ENCODE measurements at regions not wholly inside any gene's neighbourhood (a gene's known extent, or its start where the extent isn't known, plus 50 kb on each side); places are given as distances from the start of the nearest gene placed in this dataset.

DNA sequence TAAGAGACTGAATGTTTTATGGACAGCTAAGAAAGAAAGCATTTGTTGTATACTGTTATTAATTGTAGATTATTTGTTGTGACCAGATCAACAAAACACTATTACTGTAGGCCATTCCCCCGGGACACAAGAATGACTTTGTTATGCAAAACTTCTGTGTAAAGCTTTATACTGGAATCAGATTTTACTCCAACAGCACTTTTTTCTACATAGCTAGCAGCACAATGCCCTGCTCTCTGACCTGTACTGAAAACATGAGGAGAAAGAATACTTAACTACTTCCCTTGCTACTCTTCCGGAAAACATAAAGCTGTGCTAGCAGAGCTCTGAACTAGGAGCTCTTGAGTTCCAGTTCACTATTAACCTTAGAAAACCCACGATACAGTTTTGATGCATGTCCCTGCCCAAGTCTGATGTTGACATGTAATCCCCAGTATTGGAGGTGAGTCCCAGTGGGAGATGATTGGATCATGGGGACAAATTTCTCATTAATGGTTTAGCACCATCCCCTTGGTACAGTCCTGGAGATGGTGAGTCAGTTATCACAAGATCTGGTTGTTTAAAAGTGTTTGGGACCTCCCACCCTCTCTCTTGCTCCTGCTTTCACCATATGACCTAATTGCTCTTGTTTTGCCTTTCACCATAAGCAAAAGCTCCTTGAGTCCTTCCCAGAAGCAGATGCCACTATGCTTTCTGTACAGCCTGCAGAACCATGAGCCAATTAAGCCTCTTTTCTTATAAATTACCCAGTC, 601.1 kb upstream of the PIK3C3 start:
- no peak for DNase-seq (ENCODE audit: low spot score)

DNA sequence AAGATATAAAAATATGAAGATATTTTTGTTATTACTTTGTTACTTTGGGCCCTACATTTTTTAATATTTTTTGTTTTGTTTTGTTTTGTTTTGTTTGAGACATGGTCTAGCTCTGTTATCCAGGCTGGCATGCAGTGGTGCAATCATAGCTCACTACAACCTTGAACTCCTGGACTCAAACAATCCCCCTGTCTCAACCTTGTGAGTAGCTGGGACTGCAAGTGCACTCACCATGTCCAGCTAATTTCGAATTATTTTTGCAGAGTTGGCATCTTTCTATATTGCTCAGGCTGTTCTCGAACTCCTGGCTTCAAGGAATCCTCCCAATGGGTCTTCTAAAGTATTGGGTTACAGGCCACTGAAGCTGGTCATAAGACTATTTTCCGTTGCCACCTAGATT, 603.6 kb upstream of the PIK3C3 start:
- DNase-seq (ENCODE audit: low spot score) = no peak

DNA sequence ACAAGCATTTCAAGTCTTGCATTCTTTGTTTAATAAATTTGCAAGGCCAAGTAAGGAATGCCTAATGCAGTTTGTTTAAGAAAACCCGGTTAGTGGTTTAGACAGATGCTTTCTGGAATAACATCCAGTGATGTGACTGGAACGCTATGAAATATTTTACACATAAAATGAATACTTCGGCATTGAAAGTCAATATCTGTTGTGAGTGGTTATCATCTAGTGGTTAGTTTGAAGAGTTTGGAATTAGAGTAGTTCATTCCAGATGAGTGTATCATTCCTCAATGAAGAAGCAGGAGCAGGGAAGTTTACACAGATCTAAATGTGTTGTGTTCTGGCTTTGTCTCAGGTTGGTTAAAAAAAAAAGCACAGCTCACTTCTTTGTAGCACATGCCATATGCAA, 608.0 kb upstream of the PIK3C3 start:
- DNase-seq (ENCODE audit: low spot score) = no peak

DNA sequence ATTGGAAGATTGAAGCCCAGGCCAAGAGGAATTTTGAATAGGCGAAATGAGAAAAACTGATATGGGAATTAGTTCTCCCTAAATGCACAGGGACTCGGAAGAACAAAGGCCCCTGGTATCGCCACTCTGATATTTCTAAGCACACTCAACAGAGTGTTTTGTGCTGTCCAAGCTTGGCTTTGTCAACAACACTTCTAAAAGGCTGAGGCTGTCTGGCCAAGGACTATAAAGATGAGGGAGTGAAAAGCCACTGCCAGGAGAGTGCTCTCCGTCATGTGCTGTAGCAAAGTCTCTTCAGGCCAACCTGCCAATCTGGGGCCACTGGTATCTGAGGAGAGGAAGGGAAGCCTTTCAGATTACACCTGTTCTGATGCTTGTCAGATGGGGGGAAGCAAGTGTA, 611.2 kb upstream of the PIK3C3 start:
- DNase-seq (ENCODE audit: low spot score) = no peak

DNA sequence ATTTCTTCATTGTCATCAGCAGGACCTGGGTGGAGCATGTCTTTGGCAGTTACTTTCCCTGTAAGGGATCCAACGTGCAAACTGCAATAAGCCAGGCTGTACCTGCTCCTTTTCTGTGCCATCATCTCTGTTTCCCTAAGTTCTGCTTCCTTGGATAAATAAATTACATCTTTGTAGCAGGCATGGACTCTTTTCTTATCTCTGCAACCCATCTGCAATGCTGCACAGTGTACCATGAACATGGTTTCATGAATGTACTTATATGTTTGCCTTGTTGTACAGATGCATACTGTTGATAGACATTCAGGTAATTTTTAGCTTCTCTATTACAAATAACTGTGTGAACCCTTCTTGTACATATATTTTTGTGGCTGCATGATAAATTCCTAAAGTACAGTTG, 616.7 kb upstream of the PIK3C3 start:
- no peak for DNase-seq (ENCODE audit: low spot score)

DNA sequence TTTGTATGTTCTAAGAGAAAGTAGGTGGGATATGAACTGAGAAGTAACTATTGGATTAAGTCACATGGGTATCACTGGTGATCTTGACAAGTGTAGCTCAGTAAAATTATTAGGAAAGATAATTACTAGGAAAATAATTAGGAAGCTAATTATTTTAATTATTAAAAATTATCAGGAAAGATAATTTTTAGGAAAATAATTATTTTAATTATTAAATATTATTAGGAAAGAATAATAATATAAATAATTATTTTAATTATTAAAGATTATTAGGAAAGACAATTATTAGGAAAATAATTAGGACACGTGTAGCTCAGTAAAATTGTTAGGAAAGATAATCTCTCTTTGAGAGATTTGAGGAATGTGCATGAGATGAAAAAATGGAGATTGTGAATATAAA, 623.4 kb upstream of the PIK3C3 start:
- DNase-seq (ENCODE audit: low spot score) = no peak

DNA sequence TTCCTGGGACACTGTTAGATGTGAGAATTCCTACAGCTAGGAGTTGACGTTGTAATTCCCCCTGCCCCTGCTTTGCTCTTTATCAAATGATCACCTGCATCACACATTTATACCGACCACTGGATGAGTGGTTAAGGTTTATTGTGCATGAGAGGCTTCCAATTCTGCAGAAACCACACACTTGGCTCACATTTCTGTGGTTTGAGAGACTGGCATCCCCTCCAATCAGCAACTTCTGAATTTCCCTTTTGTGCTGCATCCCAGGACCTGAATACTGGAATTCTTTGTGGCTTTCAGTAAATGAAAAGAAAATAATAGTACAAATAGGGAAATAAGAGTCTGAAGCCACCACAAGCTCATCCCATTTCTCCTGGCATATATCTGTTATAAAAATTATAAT, 628.7 kb upstream of the PIK3C3 start:
- DNase-seq (ENCODE audit: low spot score) = no peak

DNA sequence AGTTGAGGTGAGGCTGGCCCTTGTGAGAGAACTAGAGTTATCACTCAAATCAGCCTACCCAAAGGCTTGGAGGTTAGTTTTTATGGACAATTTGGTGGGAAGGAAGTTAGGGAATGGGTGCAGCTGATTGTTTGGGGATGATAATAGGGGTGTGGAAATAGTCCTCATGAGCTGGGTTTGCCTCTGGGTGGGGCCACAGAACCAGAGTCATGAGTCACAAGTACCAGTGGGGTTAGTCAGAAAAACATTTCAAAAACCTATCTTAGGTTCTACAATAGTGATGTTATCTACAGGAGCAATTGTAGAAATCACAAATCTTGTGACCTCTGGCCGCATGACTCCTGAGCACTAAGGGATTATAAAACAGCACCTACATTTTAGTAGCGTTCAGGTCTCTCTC, 630.1 kb upstream of the PIK3C3 start:
- no peak for DNase-seq (ENCODE audit: low spot score)

DNA sequence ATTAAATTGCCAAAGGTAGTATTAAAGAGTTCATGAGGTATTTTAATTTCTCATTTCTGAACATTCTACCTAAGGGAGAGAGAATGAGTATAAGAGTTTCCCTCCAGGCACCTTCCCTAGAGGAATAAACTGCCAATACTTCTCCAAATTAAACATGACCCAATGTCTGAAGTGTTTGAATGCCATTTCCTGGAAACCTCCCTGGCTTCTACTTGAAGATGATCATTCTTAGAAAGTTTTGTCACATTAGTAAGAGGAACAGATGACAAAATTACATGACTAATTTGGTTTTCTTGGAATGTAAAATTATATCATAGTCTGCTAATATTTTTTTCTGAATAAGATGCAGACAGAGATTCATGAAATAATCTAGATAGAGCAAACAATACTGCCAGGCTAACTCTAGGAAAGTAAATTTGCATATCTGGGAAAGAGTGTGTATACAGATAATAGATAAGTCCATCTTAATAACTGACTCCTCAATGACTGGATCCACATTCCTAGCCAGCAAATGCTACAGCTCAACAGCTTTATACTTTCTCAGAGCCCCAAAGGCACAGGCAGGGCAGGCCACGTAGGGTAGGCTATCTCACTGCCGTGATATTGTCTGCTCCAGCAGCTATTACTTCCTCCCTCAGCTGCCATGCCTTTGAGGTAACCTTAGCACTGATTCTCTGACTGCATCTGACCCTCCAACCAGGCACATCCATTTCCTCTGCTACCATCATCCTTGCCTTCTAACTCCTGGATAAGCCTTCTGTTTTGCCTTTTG, 630.8 kb upstream of the PIK3C3 start:
- DNase-seq (ENCODE audit: low spot score) = no peak

DNA sequence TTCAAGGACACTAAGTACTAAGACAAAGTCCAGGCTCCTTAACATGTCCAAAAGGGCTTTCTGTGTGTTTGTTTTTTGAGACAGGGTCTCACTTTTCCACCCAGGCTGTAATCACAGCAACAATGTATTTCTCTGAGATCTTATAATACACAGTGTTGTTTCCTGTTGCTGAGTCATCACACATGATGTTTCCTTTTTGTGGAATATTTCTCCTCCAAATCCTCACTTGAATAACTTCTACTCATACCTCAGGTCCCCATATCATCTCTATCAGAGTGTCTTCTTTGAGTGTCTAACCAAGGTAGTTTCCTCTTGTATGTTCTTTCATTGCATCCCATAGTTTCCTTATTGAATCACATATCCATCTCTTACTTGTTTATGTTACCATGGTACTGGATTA, 632.0 kb upstream of the PIK3C3 start:
- DNase-seq (ENCODE audit: low spot score) = no peak

DNA sequence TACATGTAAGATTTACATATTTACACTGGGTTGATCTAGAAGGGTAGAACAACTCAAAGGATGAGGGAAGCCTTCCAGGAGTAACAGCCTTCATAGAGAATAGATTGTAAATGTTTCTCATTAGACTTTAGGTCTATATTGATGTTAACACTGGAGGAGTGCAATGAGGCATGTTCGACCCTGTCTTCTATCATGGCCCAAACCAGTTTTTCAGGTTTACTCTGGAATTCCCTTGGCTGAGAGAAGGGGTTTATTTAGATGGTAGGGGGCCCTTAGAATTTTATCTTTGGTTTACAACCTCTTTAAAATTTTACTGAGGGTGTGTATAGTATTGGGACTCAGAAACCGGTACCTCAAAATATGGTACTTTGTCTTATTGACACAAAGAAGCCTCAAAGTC, 634.9 kb upstream of the PIK3C3 start:
- DNase-seq (ENCODE audit: low spot score) = no peak

DNA sequence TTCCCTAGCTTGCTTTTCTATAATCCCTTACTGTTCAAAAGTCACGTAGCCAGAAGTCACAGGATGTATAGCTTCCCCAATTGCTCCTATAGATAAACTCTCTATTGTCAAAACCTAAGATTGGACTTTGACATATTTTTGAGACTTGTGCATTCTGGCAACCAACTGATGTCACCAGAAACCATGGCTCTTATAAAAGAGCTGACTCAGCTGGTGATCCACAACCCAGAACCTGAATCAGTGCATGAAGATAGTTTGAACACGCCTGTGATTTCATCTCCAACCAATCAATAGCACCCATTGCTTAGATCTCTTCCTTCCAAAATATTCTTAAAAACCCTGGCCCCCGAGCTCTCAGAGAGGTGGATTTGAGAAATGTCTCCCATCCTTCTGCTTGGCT, 639.9 kb upstream of the PIK3C3 start:
- DNase-seq (ENCODE audit: low spot score) = no peak

DNA sequence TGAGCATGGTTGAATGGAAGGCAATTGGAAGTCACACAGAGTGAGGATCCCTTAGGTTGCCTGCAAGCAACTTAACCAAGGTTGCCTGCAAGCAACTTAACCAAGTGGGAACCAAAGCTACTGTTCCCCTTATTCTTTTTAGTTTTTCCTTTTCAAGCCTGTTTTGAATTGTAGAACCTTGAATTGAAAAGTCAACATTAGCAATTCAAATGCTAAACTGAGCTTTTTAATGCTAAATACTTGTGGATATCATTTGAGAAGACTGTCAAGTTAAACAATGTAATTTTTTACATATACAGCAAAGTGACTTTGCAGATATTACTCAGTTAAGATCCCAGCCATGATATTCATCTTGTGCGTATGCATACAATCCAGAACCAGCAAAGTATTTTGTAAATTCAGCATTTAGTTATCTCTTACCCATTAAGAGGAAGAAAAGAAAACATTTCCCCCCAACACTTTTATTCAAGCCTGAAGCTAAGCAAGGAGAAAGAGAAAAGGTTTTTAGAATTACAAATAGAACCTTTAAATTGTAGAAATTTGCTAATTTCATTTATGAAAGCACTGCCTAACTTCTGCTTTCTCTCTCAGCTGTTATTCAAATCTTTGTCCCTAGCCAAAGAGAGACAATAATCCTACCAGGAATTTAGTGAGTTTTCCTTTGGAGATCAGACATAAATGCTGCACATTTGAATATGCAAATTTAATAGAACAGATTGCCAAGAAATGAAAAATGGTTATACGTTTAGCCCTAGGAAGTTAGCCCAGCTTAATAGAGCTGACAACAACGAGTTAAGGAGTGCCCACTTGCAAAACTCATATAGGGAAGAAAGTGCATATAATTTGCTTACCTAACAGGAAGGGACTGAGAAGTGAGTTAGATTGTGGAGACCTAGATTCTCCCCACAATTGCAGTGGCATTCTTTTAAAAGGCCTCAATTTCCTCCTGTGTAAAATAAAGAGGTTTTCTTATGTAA, 643.2 kb upstream of the PIK3C3 start:
- no peak for DNase-seq (ENCODE audit: low spot score)

DNA sequence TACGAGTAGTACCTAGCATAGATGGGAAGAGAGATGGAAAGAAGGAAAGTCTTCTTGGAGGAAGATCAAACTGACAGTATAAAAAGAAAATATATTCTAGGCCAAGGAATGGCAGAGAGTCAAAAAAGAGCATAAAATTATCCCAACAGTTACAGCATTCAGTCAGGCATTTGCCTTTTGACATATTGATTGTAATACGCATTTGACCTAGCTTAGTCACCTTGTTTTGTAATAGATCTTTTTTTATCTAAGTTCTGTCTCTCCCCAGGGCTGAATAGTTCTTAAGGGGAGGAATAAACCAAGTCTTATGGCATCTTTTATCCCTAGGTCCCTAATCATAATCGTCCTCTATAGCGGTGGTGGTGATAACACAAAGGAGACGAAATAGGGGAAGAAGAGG, 657.3 kb upstream of the PIK3C3 start:
- no peak for DNase-seq (ENCODE audit: low spot score)

DNA sequence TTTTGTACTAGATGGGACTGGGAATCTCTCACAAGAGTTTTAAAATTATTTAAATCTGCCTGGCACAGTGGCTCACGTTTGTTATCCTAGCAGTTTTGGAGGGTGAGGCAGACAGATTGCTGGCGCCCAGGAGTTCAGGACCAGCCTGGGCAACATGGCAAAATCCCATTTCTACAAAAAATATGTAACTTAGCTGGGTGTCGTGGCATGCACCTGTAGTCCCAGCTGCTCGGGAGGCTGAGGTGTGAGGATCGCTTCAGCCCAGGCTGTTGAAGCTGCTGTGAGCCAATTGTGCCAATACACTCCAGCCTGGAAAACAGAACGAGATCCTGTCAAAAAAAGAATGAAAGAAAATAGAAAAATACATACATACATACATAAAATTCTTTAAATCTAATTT, 685.7 kb upstream of the PIK3C3 start:
- no peak for DNase-seq (ENCODE audit: low spot score)

DNA sequence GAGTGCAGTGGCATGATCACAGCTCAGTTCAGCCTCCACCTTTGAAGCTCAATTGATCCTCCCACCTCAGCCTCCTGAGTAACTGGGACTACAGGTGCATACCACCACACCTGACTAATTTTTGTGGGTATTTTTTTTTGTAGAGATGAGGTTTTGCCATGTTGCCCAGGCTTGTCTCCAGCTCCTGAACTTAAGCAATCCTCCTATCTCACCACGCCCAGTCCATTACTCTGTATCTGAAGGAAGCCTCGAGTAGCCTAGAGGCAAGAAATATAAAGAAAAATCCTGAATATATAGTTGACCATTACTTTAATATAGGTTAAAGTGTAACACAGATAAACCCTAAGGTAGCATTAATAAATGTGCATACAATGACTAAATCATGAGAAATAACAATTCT, 686.8 kb upstream of the PIK3C3 start:
- DNase-seq (ENCODE audit: low spot score) = no peak

DNA sequence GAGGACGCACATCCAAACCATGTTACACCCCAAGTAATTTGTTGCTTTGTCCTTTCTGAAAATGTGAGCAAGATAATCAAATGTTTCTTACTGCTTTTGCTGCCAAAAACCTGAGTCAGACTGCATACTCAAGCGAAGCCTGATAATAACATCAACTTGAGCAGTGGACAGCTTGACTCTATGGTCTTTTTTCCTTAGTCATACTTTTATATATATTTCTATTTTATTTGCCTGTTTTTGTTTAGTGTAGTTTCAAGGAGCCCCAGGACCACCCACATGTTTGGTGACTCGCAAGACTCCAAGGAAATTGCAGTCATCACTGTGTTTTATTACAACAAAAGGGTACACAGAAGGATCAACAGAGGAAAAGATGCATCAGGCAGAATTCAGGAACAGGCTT, 688.4 kb upstream of the PIK3C3 start:
- DNase-seq (ENCODE audit: low spot score) = no peak

DNA sequence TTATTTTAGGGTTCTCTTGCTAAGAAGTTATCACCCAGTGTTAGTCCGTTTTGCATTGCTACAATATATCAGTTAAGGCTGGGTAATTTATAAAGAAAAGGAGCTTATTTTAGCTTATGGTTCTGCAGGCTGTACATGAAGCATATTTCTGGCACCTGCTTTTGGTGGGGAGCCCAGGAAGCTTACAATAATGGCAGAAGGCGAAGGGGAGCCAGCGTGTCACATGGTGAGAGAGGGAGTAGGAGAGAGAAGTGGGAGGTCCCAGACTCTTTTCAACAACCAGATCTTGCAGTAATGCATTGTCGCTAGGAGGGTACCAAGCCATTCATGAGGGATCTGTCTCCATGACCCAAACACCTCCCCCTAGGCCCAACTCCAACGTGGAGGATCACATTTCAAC, 688.8 kb upstream of the PIK3C3 start:
- DNase-seq (ENCODE audit: low spot score) = no peak

DNA sequence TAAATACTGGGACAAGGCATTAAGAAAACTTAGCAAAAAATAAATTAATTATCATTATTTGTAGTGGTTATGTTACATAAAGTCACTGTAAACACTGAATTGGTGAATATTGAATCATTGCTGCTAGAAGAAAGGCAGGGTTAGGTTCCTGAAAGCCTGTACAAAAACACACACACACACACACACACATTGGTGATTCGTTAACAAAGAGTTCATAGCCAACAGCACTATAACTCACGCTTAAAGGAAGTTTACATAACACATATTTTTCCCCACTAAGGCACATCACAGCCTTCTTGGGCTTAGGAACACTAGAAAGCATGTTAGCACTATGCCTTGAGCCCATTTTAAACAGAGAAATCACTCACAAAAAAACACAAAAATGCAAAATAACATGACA, 690.0 kb upstream of the PIK3C3 start:
- no peak for DNase-seq (ENCODE audit: low spot score)

DNA sequence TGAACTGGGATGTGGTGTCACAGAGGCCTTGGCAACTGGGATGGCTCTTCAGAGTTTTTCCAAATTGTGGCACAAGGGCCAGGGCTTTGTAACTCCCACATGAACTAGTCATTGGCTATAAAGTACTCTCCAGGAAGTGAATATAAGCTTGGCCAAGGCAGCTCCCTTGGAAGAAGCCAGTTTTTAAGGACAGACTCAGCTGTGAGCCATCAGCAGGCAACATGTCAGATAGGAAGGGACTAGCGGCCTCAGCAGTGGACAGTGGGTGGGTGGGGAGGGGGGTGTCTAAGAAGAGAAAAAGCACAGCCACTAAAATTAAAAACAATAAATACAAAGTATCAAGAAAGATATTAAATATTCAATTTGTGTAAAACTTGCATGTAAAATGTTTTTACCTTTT, 691.1 kb upstream of the PIK3C3 start:
- no peak for DNase-seq (ENCODE audit: low spot score)

DNA sequence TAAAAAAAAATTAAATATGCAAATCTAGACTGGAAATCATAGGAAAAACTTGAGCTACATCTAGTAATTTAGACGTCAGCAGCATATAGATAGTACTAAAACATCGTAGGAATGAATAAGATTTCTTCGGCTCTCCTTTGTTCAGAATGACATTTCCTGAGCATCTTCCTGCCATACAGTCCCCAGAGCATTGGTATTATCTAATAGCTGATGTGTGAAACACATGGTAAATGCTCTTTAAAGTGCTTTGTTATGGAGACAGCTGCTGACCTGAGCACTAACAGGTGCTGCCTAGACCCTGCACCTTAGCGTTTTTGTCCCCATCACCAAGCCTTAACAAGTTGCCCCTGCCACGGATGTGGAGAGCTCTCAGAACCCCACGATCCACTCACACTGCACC, 692.3 kb upstream of the PIK3C3 start:
- DNase-seq (ENCODE audit: low spot score) = no peak

DNA sequence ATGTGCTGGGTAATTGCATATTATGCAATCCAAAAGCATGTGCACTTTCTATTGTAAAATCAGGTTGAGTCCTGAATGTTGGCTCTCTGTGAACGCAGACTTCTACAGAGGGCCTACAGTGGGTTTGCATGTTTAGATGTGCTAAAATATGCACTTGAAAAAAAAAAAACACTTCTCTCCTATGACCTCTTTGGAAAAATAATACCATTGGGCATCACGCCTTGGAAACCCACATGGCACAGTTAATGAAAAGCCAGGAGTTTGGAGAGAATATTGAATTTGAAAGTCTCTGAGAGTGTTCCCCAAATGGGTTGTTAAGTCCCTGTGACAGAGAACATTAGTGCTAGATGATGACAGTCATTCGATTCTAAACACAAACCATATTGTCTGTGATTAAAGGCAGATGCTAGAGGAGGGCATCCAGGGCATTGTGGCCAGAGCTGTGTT, 710.4 kb upstream of the PIK3C3 start:
- DNase-seq (ENCODE audit: low spot score) = no peak

DNA sequence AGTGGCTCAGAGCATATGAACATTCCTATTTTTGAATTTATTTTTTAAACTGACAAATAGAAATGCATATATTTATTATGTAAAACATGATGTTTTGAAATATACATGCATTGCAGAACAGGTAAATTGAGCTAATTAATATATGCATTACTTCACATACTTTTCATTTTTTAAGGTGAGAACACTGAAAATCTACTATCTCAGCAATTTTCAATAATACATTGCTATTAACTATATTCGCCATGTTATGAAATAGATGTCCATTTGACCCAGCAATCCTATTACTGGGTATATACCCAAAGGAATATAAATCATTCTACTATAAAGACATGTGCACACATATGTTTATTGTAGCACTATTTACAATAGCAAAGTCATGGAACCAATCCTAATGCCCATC, 717.7 kb upstream of the PIK3C3 start:
- DNase-seq (ENCODE audit: low spot score) = no peak
